ENCODE measurements at regions not wholly inside any gene's neighbourhood (a gene's known extent, or its start where the extent isn't known, plus 50 kb on each side); places are given as distances from the start of the nearest gene placed in this dataset.

DNA sequence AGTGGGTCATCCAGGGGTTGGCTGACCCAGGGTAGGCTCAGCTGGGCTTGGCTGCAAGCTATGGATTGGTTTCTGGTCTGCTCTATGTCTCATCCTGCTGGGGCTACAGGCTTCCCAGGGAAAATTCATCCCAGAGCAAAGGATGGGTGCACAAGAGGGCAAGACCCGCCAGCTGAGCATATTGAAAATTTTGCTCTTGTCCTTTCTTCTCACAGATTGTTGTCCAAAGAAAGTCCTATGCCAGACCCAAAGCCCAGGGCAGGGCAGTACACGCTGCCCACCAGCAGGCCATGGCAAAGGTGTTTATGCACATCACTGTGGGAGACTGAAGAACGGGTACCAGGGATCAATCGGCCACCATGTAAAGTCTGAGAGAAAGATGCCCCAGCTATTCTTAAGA lies 95.3 kb upstream of the PARP11 start:
- no peak for DNase-seq (ENCODE audit: extremely low spot score in 2 of 2)
- H3K9me3 ChIP-seq = no peaks in the 10 kb centered on the region
- intact Hi-C loops (cut with DNase I) = no loop called here
- no peaks in the 10 kb centered on the region for H3K36me3 ChIP-seq
- no peak overlapping the region for H3K27ac ChIP-seq
- H3K27me3 ChIP-seq = no peaks in the 10 kb centered on the region
- H3K4me1 ChIP-seq = no peaks in the 10 kb centered on the region
- no peak for TF ChIP-seq POLR2A (IDR thresholded peaks at IDR 0.05)
- TF ChIP-seq CTCF (IDR thresholded peaks at IDR 0.05) = no peak
- no peak for TF ChIP-seq POLR2AphosphoS5 (IDR thresholded peaks at IDR 0.05; ENCODE audit: insufficient read depth in 1 of 2, low read depth in 1 of 2)
- no peak overlapping the region for H3K4me3 ChIP-seq

GRCh38 chr12:3967556-3968160 lies 94.5 kb upstream of the PARP11 start:
- H3K36me3 ChIP-seq = no peaks in the 10 kb centered on the region
- no peak for DNase-seq (ENCODE audit: extremely low spot score in 2 of 2)
- no peaks in the 10 kb centered on the region for H3K27me3 ChIP-seq
- intact Hi-C loops (cut with DNase I) = no loop called here
- TF ChIP-seq POLR2A (IDR thresholded peaks at IDR 0.05) (no peak), POLR2AphosphoS5 (IDR thresholded peaks at IDR 0.05; ENCODE audit: insufficient read depth in 1 of 2, low read depth in 1 of 2) (no peak), CTCF (IDR thresholded peaks at IDR 0.05) (no peak)
- no peak overlapping the region for H3K27ac ChIP-seq
- H3K9me3 ChIP-seq = no peaks in the 10 kb centered on the region
- no peaks in the 10 kb centered on the region for H3K4me1 ChIP-seq
- no peak overlapping the region for H3K4me3 ChIP-seq

GRCh38 chr12:3966376-3966775 lies 93.2 kb upstream of the PARP11 start:
- no peaks in the 10 kb centered on the region for H3K9me3 ChIP-seq

DNA sequence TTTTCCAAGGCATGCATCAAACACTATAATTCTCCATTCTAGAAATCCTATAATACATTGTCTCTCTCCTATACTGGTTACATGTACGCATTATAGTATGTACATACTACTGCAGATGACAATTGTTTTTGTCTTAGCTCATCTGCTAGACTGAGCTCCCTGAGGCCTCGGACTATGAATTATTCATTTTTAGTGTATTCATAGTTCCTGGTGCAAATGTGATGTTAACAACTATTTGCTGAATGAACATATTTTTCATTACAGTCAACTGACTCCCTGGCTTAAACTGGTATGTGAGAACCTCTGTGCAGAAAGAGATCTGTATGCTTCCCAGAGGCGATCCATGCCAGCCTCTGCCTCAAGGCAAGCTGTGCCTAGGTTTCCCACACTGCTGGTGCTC lies 91.8 kb upstream of the PARP11 start:
- TF ChIP-seq CTCF (IDR thresholded peaks at IDR 0.05) (no peak), POLR2AphosphoS5 (IDR thresholded peaks at IDR 0.05; ENCODE audit: insufficient read depth in 1 of 2, low read depth in 1 of 2) (no peak), POLR2A (IDR thresholded peaks at IDR 0.05) (no peak)
- no peak overlapping the region for H3K4me3 ChIP-seq

More at GRCh38 chr12:3966376-3966775, 93.2 kb upstream of the PARP11 start:
- no peaks in the 10 kb centered on the region for H3K27me3 ChIP-seq
- no peaks in the 10 kb centered on the region for H3K36me3 ChIP-seq
- intact Hi-C loops (cut with DNase I) = no loop called here
- H3K4me1 ChIP-seq = no peaks in the 10 kb centered on the region
- H3K27ac ChIP-seq = no peak overlapping the region
- no peak for TF ChIP-seq CTCF (IDR thresholded peaks at IDR 0.05)
- no peak for TF ChIP-seq POLR2A (IDR thresholded peaks at IDR 0.05)
- no peak for TF ChIP-seq POLR2AphosphoS5 (IDR thresholded peaks at IDR 0.05; ENCODE audit: insufficient read depth in 1 of 2, low read depth in 1 of 2)
- no peak overlapping the region for H3K4me3 ChIP-seq
- no peak for DNase-seq (ENCODE audit: extremely low spot score in 2 of 2)

GRCh38 chr12:3964439-3964838 lies 91.2 kb upstream of the PARP11 start:
- H3K9me3 ChIP-seq = no peaks in the 10 kb centered on the region
- H3K27me3 ChIP-seq = no peaks in the 10 kb centered on the region
- TF ChIP-seq POLR2AphosphoS5 (IDR thresholded peaks at IDR 0.05; ENCODE audit: insufficient read depth in 1 of 2, low read depth in 1 of 2) = no peak
- TF ChIP-seq POLR2A (IDR thresholded peaks at IDR 0.05) = no peak
- no peak for TF ChIP-seq CTCF (IDR thresholded peaks at IDR 0.05)
- H3K36me3 ChIP-seq = no peaks in the 10 kb centered on the region
- no peaks in the 10 kb centered on the region for H3K4me1 ChIP-seq
- H3K4me3 ChIP-seq = no peak overlapping the region
- DNase-seq (ENCODE audit: extremely low spot score in 2 of 2) = no peak
- no peak overlapping the region for H3K27ac ChIP-seq
- intact Hi-C loops (cut with DNase I) = no loop called here

More for the DNA sequence above, 91.8 kb upstream of the PARP11 start:
- no peaks in the 10 kb centered on the region for H3K9me3 ChIP-seq
- H3K4me1 ChIP-seq = no peaks in the 10 kb centered on the region
- H3K27me3 ChIP-seq = no peaks in the 10 kb centered on the region
- no peak overlapping the region for H3K27ac ChIP-seq
- H3K36me3 ChIP-seq = no peaks in the 10 kb centered on the region
- intact Hi-C loops (cut with DNase I) = no loop called here
- DNase-seq (ENCODE audit: extremely low spot score in 2 of 2) = no peak
